Esophagus squamous epithelium (tissue), 4 donors: ENCODE measurements at regions not wholly inside any gene's neighbourhood (a gene's known extent, or its start where the extent isn't known, plus 50 kb on each side); places are given as distances from the start of the nearest gene placed in this dataset.

ENCODE experiments used
- CTCF ChIP-seq, 6 experiments: fragments of 450-650 bp in 4 of 6; fragments of 200-600 bp in 2 of 6; sonication (generic) in 2 of 6; IDR thresholded peaks; one replicate each; pipeline ENCODE4 v1.5.1; 2016 to 2019; ENCODE audit warnings: antibody characterized with exemption in 6 of 6, mild to moderate bottlenecking in 4 of 6, moderate library complexity in 4 of 6
- POLR2A ChIP-seq, 4 donors: fragments of 450-650 bp; IDR thresholded peaks; one replicate each; pipeline ENCODE4 v1.6.1; 2017; ENCODE audit warnings: antibody characterized with exemption in 4 of 4, mild to moderate bottlenecking in 4 of 4, moderate library complexity in 3 of 4

- TF ChIP-seq POLR2A (IDR thresholded peaks at IDR 0.05) (no peak), CTCF (IDR thresholded peaks at IDR 0.05) (no peak)
These were observed 195.9 kb upstream of the PLEKHG7 start for GRCh38 chr12:92506891-92507290.
